ENCODE measurements at regions not wholly inside any gene's neighbourhood (a gene's known extent, or its start where the extent isn't known, plus 50 kb on each side); places are given as distances from the start of the nearest gene placed in this dataset.

DNA sequence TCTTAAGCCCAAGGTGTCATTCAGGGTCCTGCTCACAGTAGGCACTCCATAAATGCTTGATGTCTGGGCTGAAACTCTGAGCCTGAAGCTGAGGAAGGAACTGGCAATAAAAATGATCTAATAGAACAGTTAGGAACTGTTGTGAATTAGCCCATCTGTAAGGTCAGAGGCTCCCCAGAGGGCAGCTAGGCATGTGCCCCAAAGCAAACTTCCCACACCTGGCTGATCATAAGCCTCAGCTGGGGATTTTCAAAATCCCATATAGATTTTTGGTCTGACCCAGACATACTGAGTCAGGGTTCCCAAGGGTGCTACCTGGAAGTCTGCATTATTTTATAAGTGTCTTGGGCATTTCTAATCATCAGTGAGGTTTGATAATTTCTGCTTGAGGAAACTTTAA lies 309.4 kb upstream of the PROX1 start:
- DNase-seq (ENCODE audit: low read depth): no peak
- in situ Hi-C loops (cut with HindIII; ENCODE audit: low pct_unique_long_range_greater_than_20kb, low sequenced_read_pairs): no loop called here

DNA sequence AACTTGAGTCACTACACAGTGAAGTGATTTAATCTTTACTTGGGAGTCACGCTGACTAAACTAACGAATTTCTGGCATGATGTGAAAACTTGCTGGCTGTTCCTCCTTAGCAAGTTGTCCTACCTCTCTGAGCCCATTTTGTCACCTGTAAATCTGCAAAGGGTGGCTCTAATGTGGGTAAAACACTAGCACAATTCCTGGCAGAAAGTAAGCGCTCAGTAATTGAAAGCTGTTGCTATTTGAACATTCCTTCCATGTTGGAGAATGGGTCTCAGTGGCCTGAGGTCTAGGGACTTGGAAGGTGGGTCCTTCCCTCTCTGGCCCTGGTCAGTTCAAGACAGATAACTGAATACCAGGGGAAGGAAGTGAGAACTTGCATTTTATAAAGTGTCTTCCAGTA lies 309.0 kb upstream of the PROX1 start:
- no peak for DNase-seq (ENCODE audit: low read depth)
- in situ Hi-C loops (cut with HindIII; ENCODE audit: low pct_unique_long_range_greater_than_20kb, low sequenced_read_pairs): no loop called here

DNA sequence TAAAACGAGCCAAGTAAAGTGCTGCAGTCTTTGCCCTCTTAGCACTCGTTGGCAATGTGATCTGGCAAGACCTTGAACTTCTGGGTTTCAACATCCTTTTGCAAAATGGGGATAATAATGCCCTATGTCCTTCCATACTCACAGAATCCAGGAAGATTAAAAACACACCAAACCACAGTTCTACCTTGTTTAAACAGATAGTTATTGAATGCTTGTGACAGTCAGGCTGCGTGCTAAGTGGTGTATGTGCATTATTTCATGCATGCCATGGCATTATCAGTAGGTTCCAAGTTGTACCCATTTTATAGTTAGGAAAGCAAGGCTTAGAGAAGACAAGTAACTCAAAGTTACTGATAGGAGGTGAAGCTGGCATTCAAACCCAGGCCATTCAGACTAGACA lies 308.6 kb upstream of the PROX1 start:
- DNase-seq (ENCODE audit: low read depth): no peak
- in situ Hi-C loops (cut with HindIII; ENCODE audit: low pct_unique_long_range_greater_than_20kb, low sequenced_read_pairs): no loop called here

DNA sequence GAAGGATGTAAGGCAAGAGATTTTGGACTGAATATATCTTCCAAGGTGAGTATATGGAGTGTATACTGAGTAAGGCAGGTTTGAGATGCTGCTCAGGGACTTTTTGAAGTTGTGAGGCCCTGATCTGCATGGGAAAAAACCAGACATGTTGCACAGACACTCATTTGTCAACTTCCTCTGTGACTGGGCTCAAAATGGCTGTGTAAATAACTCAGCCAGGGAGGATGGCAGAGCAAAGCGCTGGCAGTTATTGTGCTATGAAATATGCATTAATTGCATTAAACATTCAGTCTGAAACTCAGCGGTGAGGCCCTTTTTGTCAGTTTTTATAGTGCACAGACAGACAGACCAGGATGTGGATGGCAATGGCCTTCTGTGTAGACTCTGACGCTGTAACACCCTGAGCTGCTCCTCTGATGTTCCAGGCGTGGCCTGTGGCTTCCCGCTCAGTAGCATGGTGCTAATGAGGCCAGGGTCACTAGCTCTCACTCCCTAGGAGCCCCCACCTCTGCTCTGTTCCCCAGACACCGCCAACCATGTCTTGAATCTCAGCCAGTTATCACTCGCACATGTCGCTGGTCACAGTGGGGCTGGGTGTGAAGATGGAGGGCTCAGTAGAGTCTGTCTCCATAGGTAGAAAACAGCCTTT lies 307.0 kb upstream of the PROX1 start:
- in situ Hi-C loops (cut with HindIII; ENCODE audit: low pct_unique_long_range_greater_than_20kb, low sequenced_read_pairs): no loop called here
- no peak for DNase-seq (ENCODE audit: low read depth)

DNA sequence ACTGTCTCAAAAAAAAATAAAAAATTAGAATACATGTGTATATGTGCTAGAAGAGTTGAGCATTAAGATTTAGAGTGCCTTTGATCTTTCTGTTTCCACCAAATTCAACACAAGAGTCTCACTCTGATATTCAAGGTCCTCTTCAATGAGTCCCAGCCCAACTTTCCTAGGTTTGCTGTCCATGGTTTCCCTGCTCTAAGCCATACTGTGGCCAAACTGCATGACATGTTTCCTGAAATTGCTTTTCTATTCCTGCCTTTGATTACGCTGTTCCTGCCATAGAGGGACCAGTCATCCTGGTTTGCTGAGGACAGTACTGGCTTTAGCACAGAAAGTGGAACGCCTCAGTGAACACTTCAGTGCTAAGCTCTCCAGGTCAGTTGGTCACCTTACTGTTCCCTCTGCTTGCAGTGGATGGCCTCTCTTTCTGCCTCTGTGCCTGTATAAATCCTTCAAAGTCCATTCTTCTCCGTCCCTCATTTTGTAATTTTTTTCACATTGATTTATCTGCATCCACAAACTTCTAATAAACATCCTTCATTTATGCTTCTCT lies 305.9 kb upstream of the PROX1 start:
- in situ Hi-C loops (cut with HindIII; ENCODE audit: low pct_unique_long_range_greater_than_20kb, low sequenced_read_pairs): no loop called here
- DNase-seq (ENCODE audit: low read depth): no peak

DNA sequence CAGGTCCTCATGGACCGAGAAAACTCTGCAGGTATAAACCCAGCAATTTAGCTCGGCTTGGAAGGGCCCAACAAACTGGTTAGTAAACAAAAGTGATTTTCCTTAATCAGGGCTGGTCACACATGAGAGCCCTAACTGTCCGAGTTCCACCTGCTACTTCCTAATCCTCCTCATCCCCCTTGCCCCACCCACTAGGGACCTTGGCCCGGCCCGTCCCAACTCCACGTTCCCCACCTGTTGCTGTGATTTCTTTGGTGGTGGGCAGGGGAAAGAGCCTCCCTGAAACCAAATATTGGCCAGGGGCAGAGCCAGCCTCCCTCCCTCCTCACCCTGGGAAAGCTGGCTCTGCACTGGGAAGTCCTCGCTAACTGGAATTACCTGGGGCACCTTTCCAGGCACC lies 304.2 kb upstream of the PROX1 start:
- DNase-seq (ENCODE audit: low read depth): no peak
- in situ Hi-C loops (cut with HindIII; ENCODE audit: low pct_unique_long_range_greater_than_20kb, low sequenced_read_pairs): no loop called here

DNA sequence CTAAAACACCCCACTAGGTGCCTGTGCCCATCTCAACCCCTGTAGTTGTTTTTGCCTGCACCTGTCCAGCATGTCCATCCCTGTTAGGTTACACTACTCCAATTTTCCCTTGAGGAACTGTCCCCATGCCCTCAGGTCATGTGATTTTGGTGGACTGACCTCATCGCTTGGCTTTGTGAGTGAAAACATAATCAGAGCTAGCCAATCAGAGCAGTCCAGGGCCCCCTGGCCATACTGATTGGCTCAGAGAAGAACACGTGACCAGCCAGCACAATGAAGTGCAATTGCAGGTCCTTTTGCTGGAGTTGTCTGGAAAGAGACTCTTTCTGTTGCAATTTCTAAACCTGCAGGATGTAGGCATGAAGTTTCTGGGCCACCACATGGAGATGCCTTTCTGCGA lies 303.3 kb upstream of the PROX1 start:
- DNase-seq (ENCODE audit: low read depth): no peak
- in situ Hi-C loops (cut with HindIII; ENCODE audit: low pct_unique_long_range_greater_than_20kb, low sequenced_read_pairs): no loop called here

DNA sequence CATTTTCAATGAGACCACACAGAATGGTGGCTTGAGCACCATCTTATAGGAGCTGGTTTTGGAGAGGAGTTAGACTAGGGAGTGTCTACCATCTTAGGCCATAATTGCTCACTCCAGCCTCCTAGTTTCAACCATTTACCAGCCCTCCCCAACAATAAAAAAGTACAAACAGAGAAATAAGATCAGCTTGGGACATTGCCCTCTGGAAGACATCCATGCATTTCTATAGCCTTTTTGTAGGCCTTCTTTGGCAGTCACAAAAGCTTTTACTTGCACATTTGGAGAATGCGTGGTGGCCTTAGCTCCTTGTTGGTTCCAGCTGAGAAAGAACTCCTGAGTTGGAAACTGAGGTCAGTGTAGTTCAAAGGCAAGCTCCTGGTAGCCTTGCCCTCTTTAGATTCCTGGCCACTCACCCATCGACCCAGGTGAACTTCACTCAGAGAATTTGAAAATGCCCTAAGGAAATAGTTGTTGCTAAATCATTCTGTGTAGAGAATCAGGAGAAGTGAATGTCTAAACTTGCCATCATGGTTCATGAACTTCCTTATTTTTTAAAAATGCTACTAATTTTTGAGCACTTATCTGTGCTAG lies 301.7 kb upstream of the PROX1 start:
- no peak for DNase-seq (ENCODE audit: low read depth)
- in situ Hi-C loops (cut with HindIII; ENCODE audit: low pct_unique_long_range_greater_than_20kb, low sequenced_read_pairs): no loop called here

DNA sequence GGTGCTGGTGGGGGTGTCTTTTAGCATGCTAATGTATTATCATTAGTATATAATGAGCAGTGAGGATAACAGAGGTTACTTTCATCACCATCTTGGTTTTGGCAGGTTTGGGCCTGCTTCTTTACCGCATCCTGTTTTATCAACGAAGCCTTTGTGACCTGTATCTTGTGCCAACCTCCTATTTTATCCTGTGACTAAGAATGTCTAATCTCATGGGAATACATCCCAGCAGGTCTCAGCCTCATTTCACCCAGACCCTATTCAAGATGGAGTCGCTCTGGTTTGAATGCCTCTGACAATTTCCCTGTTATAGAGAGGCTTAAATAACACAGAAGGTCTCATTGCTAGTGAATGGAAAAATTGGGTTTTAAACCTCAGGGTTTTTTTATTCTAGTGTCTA lies 300.8 kb upstream of the PROX1 start:
- DNase-seq (ENCODE audit: low read depth): no peak
- in situ Hi-C loops (cut with HindIII; ENCODE audit: low pct_unique_long_range_greater_than_20kb, low sequenced_read_pairs): no loop called here

DNA sequence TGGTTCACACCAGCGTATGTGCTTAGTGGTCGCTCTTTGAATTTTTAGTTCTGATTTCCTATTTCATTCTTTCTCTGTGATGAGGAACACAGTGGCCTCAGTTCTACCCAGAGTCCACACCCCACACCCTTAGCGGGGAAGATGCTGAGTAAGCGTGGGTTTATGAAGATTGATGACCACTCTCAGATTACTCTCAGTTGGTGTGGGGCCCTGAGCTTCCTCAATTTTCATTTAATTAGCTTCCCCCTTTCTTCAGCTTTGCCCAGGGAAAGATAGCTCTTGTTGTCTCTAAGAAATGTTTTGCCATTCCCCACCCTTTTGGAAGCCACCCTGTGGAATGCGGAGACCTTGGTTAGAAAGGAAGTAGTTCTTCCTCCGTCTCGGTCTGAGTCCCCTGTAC lies 299.9 kb upstream of the PROX1 start:
- in situ Hi-C loops (cut with HindIII; ENCODE audit: low pct_unique_long_range_greater_than_20kb, low sequenced_read_pairs): no loop called here
- DNase-seq (ENCODE audit: low read depth): no peak

DNA sequence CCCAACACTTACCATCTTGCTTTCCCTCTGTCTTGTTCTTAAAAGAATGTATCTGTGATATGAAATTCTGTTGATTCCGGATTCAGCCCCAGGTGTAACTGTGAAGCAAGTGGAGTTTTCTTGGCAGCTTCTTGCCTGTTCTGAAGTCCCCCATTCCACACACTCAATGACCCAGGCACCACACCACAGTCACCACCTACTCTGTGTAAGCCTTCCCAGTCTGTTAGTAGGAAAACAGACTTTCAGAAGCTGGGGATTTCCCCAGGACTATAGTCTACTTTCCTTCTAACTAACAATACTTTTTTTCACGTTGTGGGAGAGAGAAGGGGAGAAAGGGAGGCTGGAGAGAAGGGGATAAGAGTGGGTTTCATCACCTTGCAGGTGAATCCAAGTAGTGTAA lies 299.1 kb upstream of the PROX1 start:
- DNase-seq (ENCODE audit: low read depth): no peak
- in situ Hi-C loops (cut with HindIII; ENCODE audit: low pct_unique_long_range_greater_than_20kb, low sequenced_read_pairs): no loop called here

DNA sequence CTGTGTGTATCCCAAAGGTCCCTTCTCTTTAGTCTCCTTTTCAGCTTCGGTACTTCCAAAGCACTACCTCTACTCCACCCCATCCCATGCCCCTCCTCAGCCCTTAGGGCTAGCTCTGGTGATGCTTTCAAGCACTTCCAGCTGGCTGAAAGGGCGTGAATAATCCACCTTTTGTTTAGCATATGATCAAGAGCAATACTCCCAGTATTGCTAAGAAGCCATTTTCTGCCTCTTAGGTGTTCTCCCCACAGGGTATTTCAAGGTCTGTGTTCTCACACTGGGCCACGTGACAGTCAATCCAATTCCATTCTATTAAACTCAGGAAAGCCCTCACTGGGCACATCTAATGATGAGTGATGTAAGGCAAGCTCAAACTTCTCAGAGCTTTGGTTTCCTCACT lies 298.5 kb upstream of the PROX1 start:
- no peak for DNase-seq (ENCODE audit: low read depth)
- in situ Hi-C loops (cut with HindIII; ENCODE audit: low pct_unique_long_range_greater_than_20kb, low sequenced_read_pairs): no loop called here

DNA sequence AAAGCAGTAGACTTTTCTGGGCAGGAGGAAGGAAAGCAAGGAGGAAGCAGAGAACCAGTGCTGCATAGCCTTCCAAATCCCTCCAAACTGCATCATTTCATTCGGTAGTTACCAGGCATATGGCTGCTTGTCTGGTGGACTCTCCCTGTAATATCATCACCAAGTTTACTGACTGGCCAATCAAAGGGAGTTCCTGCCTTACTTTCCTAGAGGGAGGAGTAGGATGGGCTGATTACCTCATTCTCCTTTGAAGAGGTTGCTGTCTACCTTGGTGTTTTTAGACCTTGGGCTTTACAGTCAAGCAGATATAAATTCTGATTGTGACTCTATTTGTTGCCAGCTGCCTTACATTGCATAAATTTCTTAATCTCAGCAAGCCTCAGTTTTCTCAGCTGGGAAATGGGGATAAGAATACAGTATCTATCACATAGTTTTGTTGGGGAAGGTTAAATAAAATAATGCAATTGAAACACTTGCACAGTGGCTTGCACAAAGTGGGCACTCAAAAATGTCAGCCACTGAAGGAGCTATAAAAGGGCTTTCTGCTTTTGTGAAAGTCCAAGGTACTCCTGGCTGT lies 297.3 kb upstream of the PROX1 start:
- in situ Hi-C loops (cut with HindIII; ENCODE audit: low pct_unique_long_range_greater_than_20kb, low sequenced_read_pairs): no loop called here
- DNase-seq (ENCODE audit: low read depth): no peak

DNA sequence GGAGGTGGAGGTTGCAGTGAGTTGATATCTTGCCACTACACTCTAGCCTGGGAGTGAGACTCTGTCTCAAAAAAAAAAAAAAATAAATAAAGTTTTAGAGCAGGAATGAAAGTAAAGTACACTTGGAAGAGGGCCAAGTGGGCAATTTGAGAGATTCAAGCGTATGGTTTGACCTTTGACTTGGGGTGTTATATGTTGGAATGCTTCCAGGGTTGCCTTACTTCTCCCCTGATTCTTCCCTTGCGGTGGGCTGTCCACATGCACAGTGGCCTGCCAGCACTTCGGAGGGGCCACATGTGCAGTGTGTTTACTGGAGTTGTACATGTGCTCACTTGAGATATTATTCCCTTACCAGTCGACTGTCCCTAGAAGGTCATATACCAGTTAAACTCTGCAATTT lies 295.5 kb upstream of the PROX1 start:
- in situ Hi-C loops (cut with HindIII; ENCODE audit: low pct_unique_long_range_greater_than_20kb, low sequenced_read_pairs): no loop called here

DNA sequence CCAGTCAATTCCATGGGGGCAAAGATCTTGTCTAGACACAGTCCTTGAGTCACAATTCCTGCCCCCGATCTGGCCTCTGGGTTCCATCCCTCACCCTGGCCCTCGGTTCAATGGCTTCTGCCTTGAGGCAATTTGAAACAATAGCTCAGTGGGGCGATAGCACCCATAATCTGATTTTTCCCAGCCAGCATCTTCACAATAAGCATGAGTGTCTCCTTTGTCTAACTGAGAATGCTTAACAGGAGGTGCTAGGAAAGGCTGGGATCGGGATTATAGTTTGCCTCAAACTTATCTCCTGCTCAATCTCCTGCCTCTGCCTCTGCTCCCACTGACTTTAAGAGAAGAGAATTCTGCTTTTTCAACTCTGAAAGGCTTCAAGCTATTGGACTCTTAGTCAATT lies 293.9 kb upstream of the PROX1 start:
- in situ Hi-C loops (cut with HindIII; ENCODE audit: low pct_unique_long_range_greater_than_20kb, low sequenced_read_pairs): no loop called here
- no peak for DNase-seq (ENCODE audit: low read depth)

More for the DNA sequence above, 295.5 kb upstream of the PROX1 start:
- no peak for DNase-seq (ENCODE audit: low read depth)

DNA sequence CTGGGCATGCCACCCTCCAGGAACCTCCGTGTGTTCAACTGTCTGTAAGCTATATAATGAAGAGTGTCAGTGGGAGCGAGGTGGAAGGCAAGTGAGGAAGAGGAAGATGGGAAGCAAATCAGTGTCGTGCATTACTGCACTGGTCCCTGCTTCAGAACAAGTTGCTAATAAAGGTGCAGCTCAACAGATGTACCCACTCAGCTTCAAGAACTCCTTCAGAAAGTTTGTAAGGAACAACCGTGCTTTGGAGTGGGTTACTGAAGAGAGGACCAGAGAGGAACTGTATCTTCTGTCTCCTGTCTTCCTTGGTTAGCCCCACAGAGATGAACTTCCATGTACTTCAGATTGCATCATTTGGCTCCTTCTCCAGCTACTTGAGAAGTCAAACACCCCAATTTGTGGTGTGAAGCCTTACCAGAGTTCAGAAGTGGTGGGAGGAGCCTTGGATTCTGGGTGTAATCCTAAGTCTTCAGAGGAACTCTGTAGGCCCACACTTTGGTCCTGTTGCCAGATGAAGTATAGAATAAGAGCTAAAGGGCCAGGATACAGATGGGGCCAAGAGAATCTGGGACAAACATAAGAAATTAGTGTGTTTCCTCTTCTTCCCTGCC lies 290.5 kb upstream of the PROX1 start:
- DNase-seq (ENCODE audit: low read depth): no peak
- in situ Hi-C loops (cut with HindIII; ENCODE audit: low pct_unique_long_range_greater_than_20kb, low sequenced_read_pairs): no loop called here

DNA sequence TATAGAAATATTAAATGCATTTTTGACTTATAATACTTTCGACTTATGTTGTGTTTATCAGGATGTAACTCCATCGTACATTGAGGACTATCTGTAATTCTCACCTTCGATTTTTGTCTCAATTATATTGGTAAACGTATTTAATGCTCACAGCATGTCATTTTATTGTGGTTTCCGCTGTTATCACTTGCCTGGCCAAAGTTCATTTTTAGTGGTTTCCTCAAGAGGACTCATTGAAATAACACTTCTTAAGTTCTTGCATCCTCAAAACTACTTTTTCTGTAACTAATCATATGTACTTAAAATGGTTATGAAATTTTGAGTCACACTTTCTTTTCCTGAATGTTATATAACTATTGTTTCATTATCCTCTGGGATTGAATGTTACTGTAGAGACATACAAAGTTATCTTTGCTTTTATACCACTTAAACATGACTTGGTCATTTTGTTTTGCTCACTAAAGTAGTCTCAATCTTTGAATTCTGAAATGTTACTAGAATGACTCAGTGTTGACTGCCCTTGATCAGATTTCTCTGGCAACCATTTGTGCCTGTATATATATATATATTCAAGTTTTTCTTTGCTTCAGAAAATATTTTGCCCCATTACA lies 289.6 kb upstream of the PROX1 start:
- in situ Hi-C loops (cut with HindIII; ENCODE audit: low pct_unique_long_range_greater_than_20kb, low sequenced_read_pairs): no loop called here

DNA sequence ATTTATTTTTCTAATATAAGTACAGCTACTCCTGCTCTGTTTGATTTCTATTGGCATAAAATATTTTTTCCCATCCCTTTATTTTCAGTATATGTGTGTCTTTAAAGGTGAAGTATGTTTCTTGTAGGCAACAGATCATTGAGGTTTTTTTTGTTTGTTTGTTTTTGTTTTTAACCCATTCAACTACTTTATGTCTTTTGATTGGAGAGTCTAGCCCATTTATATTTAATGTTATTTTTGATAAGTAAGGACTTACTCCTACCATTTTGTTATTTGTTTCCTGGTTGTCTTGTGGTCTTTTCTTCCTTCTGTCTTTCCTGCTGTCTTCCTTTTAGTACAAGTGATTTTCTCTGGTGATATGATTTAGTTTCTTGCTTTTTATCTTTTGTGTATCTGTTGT lies 285.1 kb upstream of the PROX1 start:
- DNase-seq (ENCODE audit: low read depth): no peak
- in situ Hi-C loops (cut with HindIII; ENCODE audit: low pct_unique_long_range_greater_than_20kb, low sequenced_read_pairs): no loop called here

More for the DNA sequence above, 289.6 kb upstream of the PROX1 start:
- DNase-seq (ENCODE audit: low read depth): no peak

DNA sequence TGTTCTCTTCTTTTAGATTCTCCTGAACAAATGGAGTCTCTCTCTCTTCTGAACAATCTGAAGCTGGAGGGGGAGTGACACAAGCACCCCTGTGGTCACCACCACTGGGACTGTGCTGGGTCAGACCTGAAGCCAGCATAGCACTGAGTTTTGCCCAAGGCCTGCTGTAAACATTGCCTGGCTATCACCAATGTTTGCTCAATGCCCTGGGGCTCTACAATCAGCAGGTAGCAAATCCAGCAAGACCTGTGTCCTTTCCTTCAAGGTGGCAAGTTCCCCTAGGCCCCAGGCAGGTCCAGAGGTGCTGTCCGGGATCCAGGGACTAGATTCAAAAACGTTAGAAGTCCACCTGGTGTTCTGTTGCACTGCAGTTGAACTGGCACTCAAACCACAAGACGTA lies 282.8 kb upstream of the PROX1 start:
- DNase-seq (ENCODE audit: low read depth): no peak
- in situ Hi-C loops (cut with HindIII; ENCODE audit: low pct_unique_long_range_greater_than_20kb, low sequenced_read_pairs): no loop called here

Measured in Caki2 (cell line).